Neural crest cell (in vitro differentiated cells): ENCODE measurements at regions not wholly inside any gene's neighbourhood (a gene's known extent, or its start where the extent isn't known, plus 50 kb on each side); places are given as distances from the start of the nearest gene placed in this dataset.

Source experiments
- DNase-seq: peaks from one replicate; pipeline ENCODE4 v3.0.0; 2021; ENCODE audit warnings: low read depth, mixed read lengths, low spot score
- H3K27ac Mint-ChIP-seq: one replicate; pipeline ENCODE4 v1.8.0; 2021; ENCODE audit warnings: mild to moderate bottlenecking, mixed read lengths; ENCODE audit not compliant: unreplicated experiment
- H3K27me3 Mint-ChIP-seq: 2 replicates; pipeline ENCODE4 v1.8.0; 2021; ENCODE audit warnings: low read depth, mild to moderate bottlenecking, mixed read lengths
- H3K36me3 Mint-ChIP-seq: 2 replicates; pipeline ENCODE4 v1.8.0; 2021; ENCODE audit warnings: low read depth, mild to moderate bottlenecking, mixed read lengths
- H3K4me1 Mint-ChIP-seq: 2 replicates; pipeline ENCODE4 v1.8.0; 2021; ENCODE audit warnings: mixed read lengths
- H3K4me3 Mint-ChIP-seq: one replicate; pipeline ENCODE4 v1.8.0; 2021; ENCODE audit warnings: mild to moderate bottlenecking, mixed read lengths
- H3K9me3 Mint-ChIP-seq: 2 replicates; pipeline ENCODE4 v1.8.0; 2021; ENCODE audit warnings: mixed read lengths
- CTCF ChIP-seq: fragments of 200-600 bp; sonication (generic); conservative IDR thresholded peaks from 2 replicates; pipeline ENCODE4 v1.5.0; 2021; ENCODE audit warnings: antibody characterized with exemption, mild to moderate bottlenecking

GRCh38 chr4:117225471-117225870 is 140.1 kb upstream of the TRAM1L1 start:
- no peaks in the 10 kb centered on the region for H3K4me1 Mint-ChIP-seq
- DNase-seq: no peak
- no peak overlapping the region for H3K27ac Mint-ChIP-seq
- no peak overlapping the region for H3K4me3 Mint-ChIP-seq
- H3K36me3 Mint-ChIP-seq: no peaks in the 10 kb centered on the region
- no peak for TF ChIP-seq CTCF
- H3K27me3 Mint-ChIP-seq: no peaks in the 10 kb centered on the region
- no peaks in the 10 kb centered on the region for H3K9me3 Mint-ChIP-seq

- Mint-ChIP-seq H3K9me3 (no peaks in the 10 kb centered on the region), H3K4me1 (no peaks in the 10 kb centered on the region), H3K4me3 (no peak overlapping the region), H3K27ac (no peak overlapping the region), H3K27me3 (no peaks in the 10 kb centered on the region), H3K36me3 (no peaks in the 10 kb centered on the region)
- no peak for DNase-seq
- no peak for TF ChIP-seq CTCF
Observed at GRCh38 chr4:117227925-117228324, 142.5 kb upstream of the TRAM1L1 start.

- Mint-ChIP-seq H3K9me3 (no peaks in the 10 kb centered on the region), H3K27ac (no peak overlapping the region), H3K36me3 (no peaks in the 10 kb centered on the region), H3K4me3 (no peak overlapping the region), H3K27me3 (no peaks in the 10 kb centered on the region), H3K4me1 (peaks cover 6% of the 10 kb centered on the region)
- no peak for DNase-seq
- TF ChIP-seq CTCF: no peak
Observed at GRCh38 chr4:117239434-117239833, 154.1 kb upstream of the TRAM1L1 start.

- Mint-ChIP-seq H3K27me3 (no peaks in the 10 kb centered on the region), H3K27ac (no peak overlapping the region), H3K4me3 (no peak overlapping the region), H3K36me3 (peaks cover 6% of the 10 kb centered on the region), H3K4me1 (no peaks in the 10 kb centered on the region), H3K9me3 (peaks cover 12% of the 10 kb centered on the region)
- no peak for DNase-seq
- TF ChIP-seq CTCF: no peak
Observed at GRCh38 chr4:117249333-117249732, 164.0 kb upstream of the TRAM1L1 start.

- no peaks in the 10 kb centered on the region for H3K27me3 Mint-ChIP-seq
- TF ChIP-seq CTCF: no peak
- H3K27ac Mint-ChIP-seq: no peak overlapping the region
- no peaks in the 10 kb centered on the region for H3K9me3 Mint-ChIP-seq
- no peaks in the 10 kb centered on the region for H3K36me3 Mint-ChIP-seq
- no peaks in the 10 kb centered on the region for H3K4me1 Mint-ChIP-seq
- no peak for DNase-seq
- no peak overlapping the region for H3K4me3 Mint-ChIP-seq
Observed at GRCh38 chr4:117264072-117264471, 178.7 kb upstream of the TRAM1L1 start.

- Mint-ChIP-seq H3K27ac (no peak overlapping the region), H3K4me1 (no peaks in the 10 kb centered on the region), H3K36me3 (no peaks in the 10 kb centered on the region), H3K9me3 (no peaks in the 10 kb centered on the region), H3K27me3 (no peaks in the 10 kb centered on the region), H3K4me3 (no peak overlapping the region)
- no peak for DNase-seq
- no peak for TF ChIP-seq CTCF
Observed at GRCh38 chr4:117267317-117267716, 181.9 kb upstream of the TRAM1L1 start.
